K562 (cell line): ENCODE measurements at regions not wholly inside any gene's neighbourhood (a gene's known extent, or its start where the extent isn't known, plus 50 kb on each side); places are given as distances from the start of the nearest gene placed in this dataset.
A peak's percentile ranks its signal among the peaks of the same experiment; 100 is the strongest.

ENCODE experiments used
- BRCA1 ChIP-seq, 2 experiments: fragments of 450-650 bp in 1 of 2; sonication (generic) in 1 of 2; formaldehyde crosslinking in 1 of 2; IDR thresholded peaks; 2 replicates each; pipeline versions ENCODE4 v1.5.0 to v1.6.1; 2017 to 2020; ENCODE audit warnings: mild to moderate bottlenecking in 1 of 2, missing genetic modification reagents in 1 of 2
- E2F3 ChIP-seq: fragments of 250-450 bp; sonication (Bioruptor Pico); IDR thresholded peaks from 2 replicates; pipeline ENCODE4 v1.4.0; 2020; ENCODE audit warnings: mild to moderate bottlenecking
- GATA2 ChIP-seq: sonication (generic); formaldehyde crosslinking; IDR thresholded peaks from 2 replicates; pipeline ENCODE4 v1.4.0; 2020; ENCODE audit warnings: mild to moderate bottlenecking, missing genetic modification reagents
- HMG20A ChIP-seq: fragments of 450-650 bp; formaldehyde crosslinking; conservative IDR thresholded peaks from 2 replicates; pipeline ENCODE4 v1.4.0; 2020; ENCODE audit warnings: mild to moderate bottlenecking, mixed read lengths
- KLF13 ChIP-seq: fragments of 450-650 bp; IDR thresholded peaks from 2 replicates; pipeline ENCODE4 v1.6.1; 2016; ENCODE audit warnings: missing genetic modification characterization, low read depth, mild to moderate bottlenecking, missing compliant biosample characterization, moderate library complexity, borderline replicate concordance
- MAFG ChIP-seq: fragments of 450-650 bp; conservative IDR thresholded peaks from 2 replicates; pipeline ENCODE4 v1.6.1; 2016; ENCODE audit warnings: missing genetic modification characterization, missing compliant biosample characterization
- MEF2A ChIP-seq: IDR thresholded peaks from 2 replicates; pipeline ENCODE4 v1.6.1; 2011; ENCODE audit warnings: low read depth, mild to moderate bottlenecking, low read length, moderate library complexity; ENCODE audit not compliant: control insufficient read depth
- MTA3 ChIP-seq: fragments of 450-650 bp; formaldehyde crosslinking; IDR thresholded peaks from 2 replicates; pipeline ENCODE4 v1.6.1; 2017; ENCODE audit warnings: mild to moderate bottlenecking, borderline replicate concordance
- NFE2 ChIP-seq: IDR thresholded peaks from 2 replicates; pipeline ENCODE4 v1.6.1; 2014; ENCODE audit warnings: antibody characterized with exemption, low read depth
- RAD51 ChIP-seq: fragments of 450-650 bp; IDR thresholded peaks from 2 replicates; pipeline ENCODE4 v1.7.1; 2016; ENCODE audit warnings: low read depth, mild to moderate bottlenecking, borderline replicate concordance
- RFX5 ChIP-seq: IDR thresholded peaks from 2 replicates; pipeline ENCODE4 v1.6.1; 2011; ENCODE audit warnings: low read depth, mild to moderate bottlenecking, improper control_type of control experiment, low read length
- TRIM24 ChIP-seq, 2 experiments: fragments of 450-650 bp; IDR thresholded peaks; 2 replicates each; pipeline ENCODE4 v1.6.1; 2016
- ZBTB26 ChIP-seq: fragments of 450-650 bp; formaldehyde crosslinking; IDR thresholded peaks from 2 replicates; pipeline ENCODE4 v1.4.0; 2022; ENCODE audit warnings: missing genetic modification characterization
- ZNF217 ChIP-seq: sonication (generic); formaldehyde crosslinking; IDR thresholded peaks from 2 replicates; pipeline ENCODE4 v1.8.0; 2022; ENCODE audit warnings: mild to moderate bottlenecking, missing genetic modification reagents
- ZNF407 ChIP-seq: fragments of 450-650 bp; IDR thresholded peaks from 2 replicates; pipeline ENCODE4 v1.6.1; 2016; ENCODE audit warnings: low read depth
- ZNF76 ChIP-seq: fragments of 250-450 bp; sonication (Bioruptor Pico); IDR thresholded peaks from 2 replicates; pipeline ENCODE4 v1.4.0; 2020; ENCODE audit warnings: mild to moderate bottlenecking, moderate library complexity, borderline replicate concordance
- ZNF785 ChIP-seq: fragments of 250-450 bp; sonication (Bioruptor Pico); IDR thresholded peaks from 2 replicates; pipeline ENCODE4 v1.4.0; 2020; ENCODE audit warnings: mild to moderate bottlenecking
- TF ChIP-seq, protein P1 (sequence below): fragments of 450-650 bp; formaldehyde crosslinking; conservative IDR thresholded peaks from 2 replicates; pipeline ENCODE4 v1.4.0; 2022; ENCODE audit warnings: mild to moderate bottlenecking, missing genetic modification characterization
- TF ChIP-seq, protein P2 (sequence below): fragments of 250-450 bp; sonication (Bioruptor Pico); IDR thresholded peaks from 2 replicates; pipeline ENCODE4 v1.8.0; 2021; ENCODE audit warnings: moderate library complexity, mild to moderate bottlenecking, inconsistent platforms

GRCh38 chr1:181173761-181174447, 85.4 kb downstream of the IER5 start (continued):
- TF ChIP-seq ZNF407 (no peak), MEF2A (no peak), RAD51 (no peak), BRCA1 (IDR thresholded peaks at IDR 0.05) (no peak), BRCA1 (CRISPR knock-in tag; IDR thresholded peaks at IDR 0.05) (no peak), ZNF76 (peak; percentile 99), E2F3 (CRISPR knock-in tag) (peak; percentile 97), TRIM24 (IDR thresholded peaks at IDR 0.05) (peak; percentile 27 to 45; a peak in 2 of 4 replicates), KLF13 (tag) (peak; percentile 92), ZNF217 (no peak), ZBTB26 (CRISPR knock-in tag) (peak; percentile 95; the same call in 1 of the 2 replicates), MAFG (peak; percentile 63), HMG20A (CRISPR knock-in tag) (no peak), RFX5 (no peak), ZNF785 (peak; percentile 86), GATA2 (CRISPR knock-in tag) (no peak), NFE2 (no peak), MTA3 (no peak)
- TF ChIP-seq, protein P1, sequence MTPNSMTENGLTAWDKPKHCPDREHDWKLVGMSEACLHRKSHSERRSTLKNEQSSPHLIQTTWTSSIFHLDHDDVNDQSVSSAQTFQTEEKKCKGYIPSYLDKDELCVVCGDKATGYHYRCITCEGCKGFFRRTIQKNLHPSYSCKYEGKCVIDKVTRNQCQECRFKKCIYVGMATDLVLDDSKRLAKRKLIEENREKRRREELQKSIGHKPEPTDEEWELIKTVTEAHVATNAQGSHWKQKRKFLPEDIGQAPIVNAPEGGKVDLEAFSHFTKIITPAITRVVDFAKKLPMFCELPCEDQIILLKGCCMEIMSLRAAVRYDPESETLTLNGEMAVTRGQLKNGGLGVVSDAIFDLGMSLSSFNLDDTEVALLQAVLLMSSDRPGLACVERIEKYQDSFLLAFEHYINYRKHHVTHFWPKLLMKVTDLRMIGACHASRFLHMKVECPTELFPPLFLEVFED (CRISPR knock-in tag): peak; percentile 100
- TF ChIP-seq, protein P2, sequence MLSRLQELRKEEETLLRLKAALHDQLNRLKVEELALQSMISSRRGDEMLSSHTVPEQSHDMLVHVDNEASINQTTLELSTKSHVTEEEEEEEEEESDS (CRISPR knock-in tag): no peak
